OCI-LY3 (cell line): ENCODE measurements at regions not wholly inside any gene's neighbourhood (a gene's known extent, or its start where the extent isn't known, plus 50 kb on each side); places are given as distances from the start of the nearest gene placed in this dataset.

Source experiments
- CTCF ChIP-seq: fragments of 200-600, 300-600 bp; sonication (generic); IDR thresholded peaks from 2 replicates; pipeline ENCODE4 v1.5.1; 2014; ENCODE audit warnings: antibody characterized with exemption, low read length, low read depth
- EZH2phosphoT487 ChIP-seq: fragments of 200-600 bp; shearing (Covaris generic); IDR thresholded peaks from 2 replicates; pipeline ENCODE4 v1.6.1; 2018; ENCODE audit warnings: antibody characterized with exemption, mixed run types, low read depth

- no peak for TF ChIP-seq CTCF
- TF ChIP-seq EZH2phosphoT487: no peak
Observed at GRCh38 chr6:82507112-82507511, 143.5 kb downstream of the TPBG start.
